ENCODE measurements at regions not wholly inside any gene's neighbourhood (a gene's known extent, or its start where the extent isn't known, plus 50 kb on each side); places are given as distances from the start of the nearest gene placed in this dataset.
"Not testable (repeated sequence)": the region's sequence is repeated elsewhere in the genome, so short reads cannot be mapped to it uniquely, and the experiment has no call there.

GRCh38 chr1:219560856-219561255, 52.0 kb downstream of the ZC3H11B start:
- intact Hi-C loops (cut with micrococcal nuclease) = loop anchor here (10.0 kb wide), 1 partner anchor 1226 kb away; no protein-coding TSS in a partner anchor

GRCh38 chr1:219559899-219560298, 53.0 kb downstream of the ZC3H11B start:
- intact Hi-C loops (cut with micrococcal nuclease) = loop anchor here (10.0 kb wide), 1 partner anchor 1225 kb away; no protein-coding TSS in a partner anchor

- intact Hi-C loops (cut with micrococcal nuclease) = no loop called here
These were observed 57.1 kb downstream of the ZC3H11B start for GRCh38 chr1:219555806-219556205.

GRCh38 chr1:219555031-219555692, 57.7 kb downstream of the ZC3H11B start:
- intact Hi-C loops (cut with micrococcal nuclease) = no loop called here

GRCh38 chr1:219553934-219554502, 58.9 kb downstream of the ZC3H11B start:
- intact Hi-C loops (cut with micrococcal nuclease) = no loop called here

GRCh38 chr1:219550201-219550600, 62.7 kb downstream of the ZC3H11B start:
- intact Hi-C loops (cut with micrococcal nuclease) = no loop called here

- intact Hi-C loops (cut with micrococcal nuclease) = no loop called here
These were observed 63.7 kb downstream of the ZC3H11B start for GRCh38 chr1:219549215-219549614.

GRCh38 chr1:219548386-219548785, 64.5 kb downstream of the ZC3H11B start:
- intact Hi-C loops (cut with micrococcal nuclease) = no loop called here

GRCh38 chr1:219545756-219546155, 67.1 kb downstream of the ZC3H11B start:
- intact Hi-C loops (cut with micrococcal nuclease) = not testable (repeated sequence)

GRCh38 chr1:219544163-219544846, 68.6 kb downstream of the ZC3H11B start:
- intact Hi-C loops (cut with micrococcal nuclease) = no loop called here

- intact Hi-C loops (cut with micrococcal nuclease) = no loop called here
These were observed 69.9 kb downstream of the ZC3H11B start for GRCh38 chr1:219542828-219543518.

- intact Hi-C loops (cut with micrococcal nuclease) = no loop called here
These were observed 71.0 kb downstream of the ZC3H11B start for GRCh38 chr1:219541946-219542345.

- intact Hi-C loops (cut with micrococcal nuclease) = no loop called here
These were observed 73.2 kb downstream of the ZC3H11B start for GRCh38 chr1:219539645-219540254.

- intact Hi-C loops (cut with micrococcal nuclease) = no loop called here
These were observed 74.0 kb downstream of the ZC3H11B start for GRCh38 chr1:219538886-219539285.

- intact Hi-C loops (cut with micrococcal nuclease) = no loop called here
These were observed 75.7 kb downstream of the ZC3H11B start for GRCh38 chr1:219537223-219537631.

GRCh38 chr1:219536038-219536437, 76.9 kb downstream of the ZC3H11B start:
- intact Hi-C loops (cut with micrococcal nuclease) = no loop called here

- intact Hi-C loops (cut with micrococcal nuclease) = no loop called here
These were observed 77.9 kb downstream of the ZC3H11B start for GRCh38 chr1:219534991-219535390.

- intact Hi-C loops (cut with micrococcal nuclease) = no loop called here
These were observed 79.6 kb downstream of the ZC3H11B start for GRCh38 chr1:219533280-219533679.

GRCh38 chr1:219529116-219529515, 83.8 kb downstream of the ZC3H11B start:
- intact Hi-C loops (cut with micrococcal nuclease) = no loop called here

GRCh38 chr1:219528633-219529032, 84.3 kb downstream of the ZC3H11B start:
- intact Hi-C loops (cut with micrococcal nuclease) = no loop called here

GRCh38 chr1:219527994-219528393, 84.9 kb downstream of the ZC3H11B start:
- intact Hi-C loops (cut with micrococcal nuclease) = no loop called here

GRCh38 chr1:219526074-219526473, 86.8 kb downstream of the ZC3H11B start:
- intact Hi-C loops (cut with micrococcal nuclease) = no loop called here

Measured in T-helper 1 cell treated with Interleukin-12 subunit alpha and Interleukin-12 subunit beta and Interleukin-4 antibody, amounts not matched to agents 30 ng/mL and 1 ng/mL, for 36 hours (primary cell).